ENCODE measurements at regions not wholly inside any gene's neighbourhood (a gene's known extent, or its start where the extent isn't known, plus 50 kb on each side); places are given as distances from the start of the nearest gene placed in this dataset.
"Not testable (repeated sequence)": the region's sequence is repeated elsewhere in the genome, so short reads cannot be mapped to it uniquely, and the experiment has no call there.

DNA sequence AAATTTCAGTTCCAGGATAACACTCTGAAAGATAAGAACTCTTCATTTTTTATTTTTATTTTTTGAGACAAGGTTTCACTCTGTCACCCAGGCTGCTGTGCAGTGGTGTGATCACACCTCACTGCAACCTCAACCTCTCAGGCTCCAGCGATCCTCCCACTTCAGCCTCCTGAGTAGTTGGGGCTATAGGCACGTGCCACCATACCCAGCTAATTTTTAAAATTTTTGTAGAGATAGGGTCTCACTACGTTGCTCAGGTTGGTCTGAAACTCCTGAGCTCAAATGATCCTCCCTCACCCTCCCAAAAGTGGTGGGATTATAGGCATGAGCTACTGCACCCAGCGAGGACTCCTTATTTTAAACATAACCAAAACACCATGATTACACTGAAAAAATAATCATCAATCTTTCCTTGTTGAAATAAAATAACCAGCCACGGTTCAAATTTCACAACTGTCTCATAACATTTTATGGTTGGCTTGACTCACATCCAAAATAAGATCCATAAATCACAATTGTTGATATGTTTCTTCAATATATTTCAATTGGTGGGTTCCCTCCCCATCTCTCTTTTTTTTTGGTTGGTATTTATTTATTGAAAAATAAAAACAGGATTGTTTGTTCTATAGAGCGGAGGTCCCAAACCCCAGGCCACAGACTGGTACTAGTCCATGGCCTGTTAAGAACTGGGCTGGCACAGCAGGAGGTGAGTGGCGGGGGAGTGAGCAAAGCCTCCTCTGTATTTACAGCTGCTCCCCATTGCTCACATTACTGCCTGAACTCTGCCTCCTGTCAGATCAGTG is 60.1 kb upstream of the FAM171A1 start:
- DNase-seq (ENCODE audit: low read depth in 2 of 2), result no peak

DNA sequence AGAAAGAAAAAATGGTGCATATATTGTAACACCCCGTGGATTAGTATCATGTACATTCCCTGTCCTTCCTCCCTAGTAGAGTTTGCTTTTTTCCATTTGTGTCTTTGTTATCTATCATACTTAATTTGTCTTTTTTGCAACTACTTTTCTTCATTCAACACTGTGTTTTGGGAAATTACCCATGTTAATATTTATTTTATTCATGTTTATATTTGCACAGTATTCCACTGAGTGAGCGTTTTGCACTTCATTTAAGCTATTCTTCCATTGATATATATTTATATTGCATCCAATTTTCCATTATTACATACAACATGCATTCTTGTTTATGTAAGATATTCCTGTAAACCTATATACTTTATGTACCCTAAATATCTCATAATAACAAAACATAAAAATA is 57.6 kb upstream of the FAM171A1 start:
- no peak for DNase-seq (ENCODE audit: low read depth in 2 of 2)

DNA sequence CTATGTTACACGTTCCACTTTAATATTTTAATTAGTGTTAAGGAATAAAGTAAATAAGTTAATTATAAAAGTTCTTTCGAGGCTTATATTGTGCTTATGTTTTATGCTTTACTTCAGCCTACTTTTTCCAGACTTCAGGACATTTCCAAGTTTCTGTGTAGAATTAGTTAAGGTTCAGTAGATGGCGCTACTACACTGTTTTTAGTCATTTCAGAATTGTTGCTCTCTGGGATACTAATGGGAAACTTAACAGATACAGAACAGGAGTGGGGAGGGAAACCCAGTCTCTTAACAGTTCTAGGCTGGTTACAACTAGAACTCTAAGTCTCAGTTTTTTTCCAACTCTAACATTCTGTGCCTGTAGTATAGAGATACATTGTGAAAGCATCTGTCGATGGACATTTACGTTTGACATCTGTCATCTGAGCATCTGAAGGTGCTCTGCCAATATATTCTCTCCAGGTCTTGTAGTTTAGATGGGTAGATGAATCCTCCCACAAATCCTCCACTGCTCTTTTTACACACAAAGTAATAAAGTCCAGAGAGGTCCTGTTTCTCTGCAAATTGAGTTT is 56.8 kb upstream of the FAM171A1 start:
- no peak for DNase-seq (ENCODE audit: low read depth in 2 of 2)

DNA sequence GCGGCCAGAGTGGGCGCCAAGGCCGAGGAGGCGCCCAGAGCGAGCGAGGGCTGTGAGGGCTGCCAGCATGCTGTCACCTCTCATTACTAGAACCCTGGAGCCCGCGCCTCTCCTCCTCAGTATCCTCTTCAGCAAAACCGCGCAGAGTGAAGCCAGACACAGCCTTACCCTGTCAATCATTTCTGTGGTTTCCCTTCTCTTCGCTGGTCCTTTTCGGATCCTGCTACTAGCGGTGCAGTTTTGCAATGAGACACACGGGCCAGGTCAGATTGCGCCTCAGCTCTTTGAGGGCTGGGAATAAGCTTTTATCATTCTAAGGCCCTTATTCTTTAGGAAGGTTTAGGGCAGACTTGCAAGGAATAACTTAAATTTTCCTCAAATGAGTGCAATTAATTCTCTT is 55.5 kb upstream of the FAM171A1 start:
- DNase-seq (ENCODE audit: low read depth in 2 of 2), result no peak

DNA sequence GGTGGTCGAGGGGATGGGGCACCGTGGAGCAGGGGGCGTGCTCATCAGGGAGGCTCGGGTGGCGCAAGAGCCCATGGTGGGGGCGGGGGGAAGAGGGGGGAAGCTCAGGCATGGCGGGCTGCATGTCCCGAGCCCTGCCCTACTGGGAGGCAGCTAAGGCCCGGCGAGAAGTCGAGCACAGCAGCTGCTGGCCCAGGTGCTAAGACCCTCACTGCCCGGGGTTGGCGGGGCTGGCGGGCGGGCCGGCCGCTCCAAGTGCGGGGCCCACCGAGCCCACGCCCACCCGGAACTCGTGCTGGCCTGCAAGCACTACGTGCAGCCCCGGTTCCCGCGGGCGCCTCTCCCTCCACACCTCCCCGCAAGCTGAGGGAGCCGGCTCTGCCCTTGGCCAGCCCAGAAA is 55.0 kb upstream of the FAM171A1 start:
- no peak for DNase-seq (ENCODE audit: low read depth in 2 of 2)

DNA sequence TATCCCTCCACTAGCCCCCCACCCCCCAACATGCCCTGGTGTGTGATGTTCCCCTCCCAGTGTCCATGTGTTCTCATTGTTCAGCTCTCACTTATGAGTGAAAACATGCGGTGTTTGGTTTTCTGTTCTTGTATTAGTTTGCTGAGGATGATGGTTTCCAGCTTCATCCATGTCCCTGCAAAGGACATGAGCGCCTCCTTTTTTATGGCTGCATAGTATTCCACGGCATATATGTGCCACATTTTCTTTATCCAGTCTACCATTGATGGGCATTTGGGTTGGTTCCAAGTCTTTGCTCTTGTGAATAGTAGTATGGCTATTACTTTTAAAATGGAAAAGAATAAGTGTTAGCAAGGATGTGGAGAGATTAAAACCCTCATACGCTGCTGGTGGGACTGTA is 50.8 kb upstream of the FAM171A1 start:
- not testable (repeated sequence) for DNase-seq (ENCODE audit: low read depth in 2 of 2)

Measured in stimulated activated CD4-positive, alpha-beta T cell treated with anti-CD3 and anti-CD28 coated beads, Interleukin-1b, Interleukin-23, amount 100 ng/mL, for 4 hours (primary cell).